GM12872 (cell line): ENCODE measurements at regions not wholly inside any gene's neighbourhood (a gene's known extent, or its start where the extent isn't known, plus 50 kb on each side); places are given as distances from the start of the nearest gene placed in this dataset.

Experiments
- CTCF ChIP-seq: IDR thresholded peaks from 3 replicates; pipeline ENCODE4 v1.5.1; 2011; ENCODE audit warnings: low read depth, mild to moderate bottlenecking, low read length, moderate library complexity; ENCODE audit not compliant: insufficient read depth

DNA sequence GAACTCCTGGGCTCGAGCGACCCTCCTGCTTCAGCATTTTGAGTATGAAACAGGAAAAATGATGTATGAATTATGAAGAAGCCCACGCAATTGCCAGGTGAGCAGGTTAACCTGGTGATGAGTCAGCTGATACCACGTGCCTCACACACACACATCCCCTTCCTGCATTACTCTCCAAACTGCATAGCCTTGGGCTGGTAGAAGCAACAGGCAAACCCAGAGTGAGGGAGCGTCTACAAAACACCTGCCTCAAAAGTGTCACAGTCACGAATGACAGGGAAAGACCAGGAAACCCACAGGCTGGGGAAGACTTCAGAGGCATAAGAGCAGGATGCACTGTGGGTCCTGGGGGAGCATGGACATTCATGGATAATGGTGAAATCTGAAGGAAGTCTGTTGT, 192.8 kb upstream of the IRS2 start:
- TF ChIP-seq CTCF: no peak

DNA sequence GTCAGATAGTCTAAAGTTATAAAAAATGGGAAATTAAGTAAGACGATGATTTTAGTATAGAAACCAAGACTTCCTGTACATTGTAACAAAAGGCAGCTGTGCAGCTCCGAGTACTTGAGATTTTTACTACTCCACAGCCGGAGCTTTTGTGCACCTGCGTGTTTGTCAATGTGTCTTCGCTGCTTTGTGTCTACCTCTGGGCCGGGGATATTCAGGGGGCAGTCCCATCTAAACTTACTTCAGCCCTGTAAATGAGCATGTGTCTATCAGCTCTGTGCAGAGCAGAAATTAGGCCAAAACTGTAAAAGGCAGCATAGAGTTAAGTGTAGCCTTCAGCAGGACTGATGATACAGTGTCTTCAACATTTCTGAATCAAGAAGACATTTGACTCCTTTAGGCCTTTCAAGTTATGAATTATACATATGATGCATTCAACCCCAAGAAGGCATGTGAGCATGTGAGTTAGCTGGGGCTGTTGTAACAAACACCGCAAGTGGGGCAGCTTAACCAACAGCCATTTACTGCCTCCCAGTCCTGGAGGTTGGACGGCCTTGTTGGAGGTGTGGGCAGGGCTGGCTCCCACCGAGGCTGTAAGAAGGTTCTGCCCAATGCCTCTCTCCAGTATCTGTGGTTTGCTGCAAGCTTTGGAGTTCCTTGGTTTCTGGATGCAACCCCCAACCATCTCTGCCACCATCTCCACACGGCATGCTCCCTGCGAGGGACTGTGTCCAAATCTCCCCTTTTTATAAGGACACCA, 191.0 kb upstream of the IRS2 start:
- TF ChIP-seq CTCF: no peak

DNA sequence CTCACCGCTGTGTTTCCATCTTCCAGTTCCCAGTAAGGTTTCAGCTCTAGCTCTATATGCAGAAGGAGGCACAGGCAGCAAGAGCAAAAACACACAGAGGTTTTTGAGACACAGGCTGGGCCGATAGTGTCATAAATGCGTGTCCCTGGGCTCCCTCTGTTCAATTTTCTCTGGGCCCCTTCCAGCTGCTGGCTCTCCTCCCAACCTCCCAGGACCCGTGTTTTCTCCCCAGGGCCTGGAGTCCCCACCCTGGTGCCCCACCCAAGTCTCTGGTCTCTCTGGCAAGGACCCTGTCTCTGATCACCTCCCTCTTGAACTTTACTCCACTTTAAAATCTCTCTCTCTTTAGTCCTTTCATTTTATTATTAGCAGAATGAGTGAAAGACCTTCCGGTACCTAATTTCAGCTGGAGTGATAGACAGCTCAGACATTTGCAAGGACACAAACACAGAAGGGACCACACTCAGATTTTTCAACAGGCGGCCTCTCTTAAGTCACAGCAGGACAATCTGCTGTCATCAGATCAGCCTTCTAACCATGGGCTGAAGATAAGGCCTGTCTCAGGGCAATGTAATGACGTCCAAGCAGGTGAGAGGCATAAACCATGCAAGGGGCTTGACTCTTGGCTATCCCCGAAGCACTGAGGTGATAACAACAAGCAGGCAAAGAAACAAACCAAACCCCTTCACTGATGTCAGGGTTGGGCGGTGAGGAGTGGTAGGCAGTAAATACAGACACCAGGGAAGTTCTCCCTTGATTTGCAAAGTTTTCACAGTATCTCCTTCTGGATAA, 190.0 kb upstream of the IRS2 start:
- no peak for TF ChIP-seq CTCF

GRCh38 chr13:109974354-109974753, 188.0 kb upstream of the IRS2 start:
- no peak for TF ChIP-seq CTCF

GRCh38 chr13:109973279-109973678, 186.9 kb upstream of the IRS2 start:
- TF ChIP-seq CTCF: no peak

GRCh38 chr13:109971456-109972090, 185.2 kb upstream of the IRS2 start:
- TF ChIP-seq CTCF: no peak

GRCh38 chr13:109971006-109971405, 184.6 kb upstream of the IRS2 start:
- TF ChIP-seq CTCF: no peak
